ENCODE measurements at regions not wholly inside any gene's neighbourhood (a gene's known extent, or its start where the extent isn't known, plus 50 kb on each side); places are given as distances from the start of the nearest gene placed in this dataset.

DNA sequence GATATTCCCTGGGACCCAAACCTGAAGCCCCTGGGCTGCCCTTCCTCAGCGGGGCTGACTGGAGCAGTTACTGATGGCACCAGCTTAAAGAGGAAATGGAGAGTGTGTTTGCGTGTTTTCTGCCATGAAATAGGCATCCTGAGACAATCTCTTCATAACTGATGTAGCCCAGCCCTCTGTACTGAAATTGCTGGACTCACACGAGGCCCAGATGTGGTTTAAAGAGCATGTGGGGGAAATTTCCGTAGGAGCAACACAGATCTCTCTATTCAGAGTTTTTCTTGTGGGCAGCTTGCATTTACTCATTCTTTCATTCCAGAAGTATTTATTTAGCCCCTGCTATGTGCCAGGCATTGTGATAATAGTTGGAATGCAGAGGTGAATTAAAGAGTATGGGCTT lies 782.1 kb upstream of the TBX3 start:
- ATAC-seq (no peak), DNase-seq (ENCODE audit: extremely low read depth in 1 of 4, low spot score in 3 of 4) (no peak), FAIRE-seq (no peak)
- intact Hi-C loops (cut with micrococcal nuclease) (no loop called here), in situ Hi-C loops (cut with MboI) (no loop called here)
- no peak overlapping the region for H3K4me2 ChIP-seq (ENCODE audit: insufficient read depth, low read length)
- WGBS (ENCODE audit: insufficient coverage, low coverage, missing lambda C conversion rate) = 0% methylated on average over 4 of the region's 4 CpGs
- ChIA-PET POLR2A (no interaction called here), CTCF (ENCODE audit: low intra/inter-chr PET ratio) (no interaction called here)
- H4K20me1 ChIP-seq (replicated peaks; ENCODE audit: control insufficient read depth, insufficient read depth, low read length) = 0 out of 2 replicates have a peak, but pooled peaks cover 3% of the 10 kb centered on the region
- no peak overlapping the region for H3K9ac ChIP-seq (ENCODE audit: insufficient read depth in 1 of 2, low read depth in 2 of 2, low read length in 2 of 2)
- H2AFZ ChIP-seq (ENCODE audit: low read depth, low read length) = no peak overlapping the region
- no peaks in the 10 kb centered on the region for H3K36me3 ChIP-seq (ENCODE audit: control insufficient read depth, insufficient read depth, low read length)
- no TSS peak for BruUV-seq (replicated peaks)
- no peaks in the 10 kb centered on the region for H3K9me1 ChIP-seq (ENCODE audit: control insufficient read depth, insufficient read depth, low read length)
- no peaks in the 10 kb centered on the region for H3K9me3 ChIP-seq (replicated peaks; ENCODE audit: control insufficient read depth, insufficient read depth, low read depth, low read length)
- H3K4me1 ChIP-seq (replicated peaks in 1 of 2; ENCODE audit: control insufficient read depth in 2 of 2, insufficient read depth in 2 of 2, low read length in 2 of 2) = no peaks in the 10 kb centered on the region; a peak in 1 of 5 replicates
- no peak for TF ChIP-seq EZH2 (IDR thresholded peaks at IDR 0.05; ENCODE audit: borderline replicate concordance, low read depth, low read length)
- TF ChIP-seq POLR2AphosphoS2 (IDR thresholded peaks at IDR 0.05; ENCODE audit: low read length) = no peak
- TF ChIP-seq TARDBP (IDR thresholded peaks at IDR 0.05) = no peak
- TF ChIP-seq GTF2F1 (IDR thresholded peaks at IDR 0.05; ENCODE audit: low read depth, low read length) = no peak
- TF ChIP-seq AFF4 (CRISPR knock-in tag; IDR thresholded peaks at IDR 0.05) = no peak
- TF ChIP-seq, protein P1, sequence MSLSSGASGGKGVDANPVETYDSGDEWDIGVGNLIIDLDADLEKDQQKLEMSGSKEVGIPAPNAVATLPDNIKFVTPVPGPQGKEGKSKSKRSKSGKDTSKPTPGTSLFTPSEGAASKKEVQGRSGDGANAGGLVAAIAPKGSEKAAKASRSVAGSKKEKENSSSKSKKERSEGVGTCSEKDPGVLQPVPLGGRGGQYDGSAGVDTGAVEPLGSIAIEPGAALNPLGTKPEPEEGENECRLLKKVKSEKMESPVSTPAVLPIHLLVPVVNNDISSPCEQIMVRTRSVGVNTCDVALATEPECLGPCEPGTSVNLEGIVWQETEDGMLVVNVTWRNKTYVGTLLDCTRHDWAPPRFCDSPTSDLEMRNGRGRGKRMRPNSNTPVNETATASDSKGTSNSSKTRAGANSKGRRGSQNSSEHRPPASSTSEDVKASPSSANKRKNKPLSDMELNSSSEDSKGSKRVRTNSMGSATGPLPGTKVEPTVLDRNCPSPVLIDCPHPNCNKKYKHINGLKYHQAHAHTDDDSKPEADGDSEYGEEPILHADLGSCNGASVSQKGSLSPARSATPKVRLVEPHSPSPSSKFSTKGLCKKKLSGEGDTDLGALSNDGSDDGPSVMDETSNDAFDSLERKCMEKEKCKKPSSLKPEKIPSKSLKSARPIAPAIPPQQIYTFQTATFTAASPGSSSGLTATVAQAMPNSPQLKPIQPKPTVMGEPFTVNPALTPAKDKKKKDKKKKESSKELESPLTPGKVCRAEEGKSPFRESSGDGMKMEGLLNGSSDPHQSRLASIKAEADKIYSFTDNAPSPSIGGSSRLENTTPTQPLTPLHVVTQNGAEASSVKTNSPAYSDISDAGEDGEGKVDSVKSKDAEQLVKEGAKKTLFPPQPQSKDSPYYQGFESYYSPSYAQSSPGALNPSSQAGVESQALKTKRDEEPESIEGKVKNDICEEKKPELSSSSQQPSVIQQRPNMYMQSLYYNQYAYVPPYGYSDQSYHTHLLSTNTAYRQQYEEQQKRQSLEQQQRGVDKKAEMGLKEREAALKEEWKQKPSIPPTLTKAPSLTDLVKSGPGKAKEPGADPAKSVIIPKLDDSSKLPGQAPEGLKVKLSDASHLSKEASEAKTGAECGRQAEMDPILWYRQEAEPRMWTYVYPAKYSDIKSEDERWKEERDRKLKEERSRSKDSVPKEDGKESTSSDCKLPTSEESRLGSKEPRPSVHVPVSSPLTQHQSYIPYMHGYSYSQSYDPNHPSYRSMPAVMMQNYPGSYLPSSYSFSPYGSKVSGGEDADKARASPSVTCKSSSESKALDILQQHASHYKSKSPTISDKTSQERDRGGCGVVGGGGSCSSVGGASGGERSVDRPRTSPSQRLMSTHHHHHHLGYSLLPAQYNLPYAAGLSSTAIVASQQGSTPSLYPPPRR (CRISPR knock-in tag; IDR thresholded peaks at IDR 0.05; ENCODE audit: borderline replicate concordance) = no peak
- TF ChIP-seq HDAC1 (IDR thresholded peaks at IDR 0.05) = no peak
- TF ChIP-seq IFI16 (CRISPR knock-in tag; IDR thresholded peaks at IDR 0.05) = no peak
- no peak for TF ChIP-seq STAT5B (CRISPR knock-in tag; IDR thresholded peaks at IDR 0.05)
- TF ChIP-seq DACH1 (IDR thresholded peaks at IDR 0.05; ENCODE audit: partially characterized antibody) = no peak
- no peak for TF ChIP-seq ZNF253 (CRISPR knock-in tag; conservative IDR thresholded peaks at IDR 0.05)
- TF ChIP-seq NCOA4 (IDR thresholded peaks at IDR 0.05; ENCODE audit: partially characterized antibody) = no peak
- no peaks in the 10 kb centered on the region for H3K79me2 ChIP-seq (ENCODE audit: control insufficient read depth, insufficient read depth, low read length)
- H3K27ac ChIP-seq (ENCODE audit: extremely low read depth, low read depth, low read length) = no peak overlapping the region
- no peak overlapping the region for H3K4me3 ChIP-seq
- H3K27me3 ChIP-seq (ENCODE audit: control insufficient read depth in 2 of 2, insufficient read depth in 2 of 2, low read length in 2 of 2) = no peaks in the 10 kb centered on the region; a peak in 1 of 5 replicates

Data from K562 (cell line).